GM13976 (cell line): ENCODE measurements at regions not wholly inside any gene's neighbourhood (a gene's known extent, or its start where the extent isn't known, plus 50 kb on each side); places are given as distances from the start of the nearest gene placed in this dataset.

Experiments
- DNase-seq: peaks from one replicate; pipeline ENCODE4 v3.0.0; 2012; ENCODE audit warnings: low spot score
- CTCF ChIP-seq: IDR thresholded peaks from 2 replicates; pipeline ENCODE4 v1.5.1; 2012; ENCODE audit warnings: borderline replicate concordance, mild to moderate bottlenecking; ENCODE audit not compliant: insufficient read depth; ENCODE audit errors: extremely low read depth, missing control alignments, control extremely low read depth
- in situ Hi-C: fragments of 300-500 bp; cut with MboI; formaldehyde crosslinking; loops from one replicate; pipeline ENCODE4 v1.12.0; 2022; ENCODE audit warnings: low sequenced_read_pairs, mixed read lengths, inconsistent platforms; ENCODE audit not compliant: unreplicated experiment

GRCh38 chr14:94685681-94686485, 73.7 kb downstream of the SERPINA3 start:
- no peak for TF ChIP-seq CTCF
- DNase-seq: no peak
- in situ Hi-C loops: loop anchor here (25.0 kb wide), 2 partner anchors 501 to 701 kb away; no protein-coding TSS in a partner anchor

GRCh38 chr14:94685166-94685581, 73.0 kb downstream of the SERPINA3 start:
- in situ Hi-C loops: loop anchor here (25.0 kb wide), 2 partner anchors 502 to 702 kb away; no protein-coding TSS in a partner anchor
- no peak for DNase-seq
- no peak for TF ChIP-seq CTCF

GRCh38 chr14:94682736-94683135, 70.5 kb downstream of the SERPINA3 start:
- in situ Hi-C loops: loop anchor here (25.0 kb wide), 2 partner anchors 505 to 705 kb away; no protein-coding TSS in a partner anchor
- TF ChIP-seq CTCF: no peak
- DNase-seq: no peak

GRCh38 chr14:94682061-94682516, 69.9 kb downstream of the SERPINA3 start:
- no peak for TF ChIP-seq CTCF
- no peak for DNase-seq
- in situ Hi-C loops: loop anchor here (25.0 kb wide), 2 partner anchors 505 to 705 kb away; no protein-coding TSS in a partner anchor

- peak; percentile 26 for TF ChIP-seq CTCF
- in situ Hi-C loops: loop anchor here (25.0 kb wide), 2 partner anchors 506 to 706 kb away; no protein-coding TSS in a partner anchor
- DNase-seq: no peak
These were observed 69.3 kb downstream of the SERPINA3 start for GRCh38 chr14:94681300-94682060.

- DNase-seq: no peak
- no peak for TF ChIP-seq CTCF
- in situ Hi-C loops: loop anchor here (25.0 kb wide), 2 partner anchors 506 to 706 kb away; no protein-coding TSS in a partner anchor
These were observed 68.7 kb downstream of the SERPINA3 start for GRCh38 chr14:94680862-94681288.
